ENCODE measurements at regions not wholly inside any gene's neighbourhood (a gene's known extent, or its start where the extent isn't known, plus 50 kb on each side); places are given as distances from the start of the nearest gene placed in this dataset.

DNA sequence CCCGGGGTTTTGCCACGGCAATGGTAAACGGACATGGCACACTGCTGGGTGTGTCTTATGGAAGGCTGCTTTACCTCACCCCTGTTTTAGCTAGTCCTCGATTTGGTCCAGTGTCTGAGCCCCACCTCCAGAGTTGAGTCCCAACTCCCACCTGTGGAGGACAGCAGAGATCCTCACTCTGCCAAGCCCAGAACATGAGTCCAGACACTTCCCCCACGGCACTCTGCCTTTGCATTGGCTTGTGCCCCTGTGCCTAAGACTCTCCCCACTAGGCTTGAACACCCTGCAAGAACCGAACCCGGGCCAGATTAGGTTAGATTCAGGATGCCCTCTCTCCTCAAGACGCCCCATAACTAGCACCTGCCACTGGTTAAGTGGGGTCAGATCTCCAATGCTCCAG, 59.8 kb upstream of the C14orf180 start:
- H3K27ac Mint-ChIP-seq (ENCODE audit: unreplicated experiment) = no peak overlapping the region
- peaks cover 5% of the 10 kb centered on the region for H3K27me3 Mint-ChIP-seq (ENCODE audit: unreplicated experiment)
- H3K4me1 Mint-ChIP-seq (ENCODE audit: unreplicated experiment) = no peaks in the 10 kb centered on the region
- H3K9me3 Mint-ChIP-seq (ENCODE audit: unreplicated experiment) = no peaks in the 10 kb centered on the region
- H3K36me3 Mint-ChIP-seq (ENCODE audit: low read depth, unreplicated experiment) = peaks cover 5% of the 10 kb centered on the region
- H3K4me3 Mint-ChIP-seq (ENCODE audit: unreplicated experiment) = no peak overlapping the region
- TF ChIP-seq, protein P1, sequence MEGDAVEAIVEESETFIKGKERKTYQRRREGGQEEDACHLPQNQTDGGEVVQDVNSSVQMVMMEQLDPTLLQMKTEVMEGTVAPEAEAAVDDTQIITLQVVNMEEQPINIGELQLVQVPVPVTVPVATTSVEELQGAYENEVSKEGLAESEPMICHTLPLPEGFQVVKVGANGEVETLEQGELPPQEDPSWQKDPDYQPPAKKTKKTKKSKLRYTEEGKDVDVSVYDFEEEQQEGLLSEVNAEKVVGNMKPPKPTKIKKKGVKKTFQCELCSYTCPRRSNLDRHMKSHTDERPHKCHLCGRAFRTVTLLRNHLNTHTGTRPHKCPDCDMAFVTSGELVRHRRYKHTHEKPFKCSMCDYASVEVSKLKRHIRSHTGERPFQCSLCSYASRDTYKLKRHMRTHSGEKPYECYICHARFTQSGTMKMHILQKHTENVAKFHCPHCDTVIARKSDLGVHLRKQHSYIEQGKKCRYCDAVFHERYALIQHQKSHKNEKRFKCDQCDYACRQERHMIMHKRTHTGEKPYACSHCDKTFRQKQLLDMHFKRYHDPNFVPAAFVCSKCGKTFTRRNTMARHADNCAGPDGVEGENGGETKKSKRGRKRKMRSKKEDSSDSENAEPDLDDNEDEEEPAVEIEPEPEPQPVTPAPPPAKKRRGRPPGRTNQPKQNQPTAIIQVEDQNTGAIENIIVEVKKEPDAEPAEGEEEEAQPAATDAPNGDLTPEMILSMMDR (IDR thresholded peaks at IDR 0.05; ENCODE audit: unreplicated experiment) = no peak
- no peak for DNase-seq (ENCODE audit: low spot score)

DNA sequence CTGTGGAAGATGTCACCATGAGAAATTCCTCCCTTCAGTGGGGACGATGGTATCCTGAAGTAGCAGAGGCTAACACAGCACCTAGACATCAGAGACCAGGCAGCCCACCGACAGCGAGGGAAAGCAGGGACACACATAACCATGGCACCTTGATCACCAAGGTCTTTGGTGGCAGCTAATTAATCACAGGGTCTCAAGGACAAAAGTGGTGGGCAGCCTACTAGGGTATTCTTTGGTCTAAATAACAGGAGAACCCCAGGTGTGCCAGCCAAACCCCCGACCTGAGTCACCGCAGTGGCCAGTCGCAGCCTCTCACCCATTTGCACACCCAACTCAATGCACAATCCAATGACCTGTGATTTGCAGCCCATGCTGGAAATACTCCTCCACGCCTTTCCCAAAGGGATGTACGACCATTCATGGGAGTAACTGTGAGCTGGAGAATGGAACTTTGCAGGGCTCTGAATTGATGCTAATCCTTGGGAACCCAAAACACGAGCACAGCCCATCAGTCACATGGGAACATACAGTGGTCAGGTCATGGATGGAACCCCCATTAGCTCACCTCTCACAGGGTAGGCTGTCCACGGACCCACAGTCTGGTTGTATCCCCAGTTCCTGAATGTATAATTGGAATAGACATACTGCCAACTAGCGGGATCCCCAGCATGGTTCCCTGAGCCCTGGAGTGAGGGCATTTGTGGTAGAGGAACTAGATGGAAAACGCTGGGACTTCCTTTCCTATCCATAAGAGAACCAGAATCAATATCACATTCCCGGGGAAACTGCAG, 58.7 kb upstream of the C14orf180 start:
- TF ChIP-seq, protein P1 (IDR thresholded peaks at IDR 0.05; ENCODE audit: unreplicated experiment) = no peak
- peaks cover 12% of the 10 kb centered on the region for H3K36me3 Mint-ChIP-seq (ENCODE audit: low read depth, unreplicated experiment)
- no peaks in the 10 kb centered on the region for H3K9me3 Mint-ChIP-seq (ENCODE audit: unreplicated experiment)
- H3K4me1 Mint-ChIP-seq (ENCODE audit: unreplicated experiment) = no peaks in the 10 kb centered on the region
- H3K27me3 Mint-ChIP-seq (ENCODE audit: unreplicated experiment) = peaks cover 5% of the 10 kb centered on the region
- H3K4me3 Mint-ChIP-seq (ENCODE audit: unreplicated experiment) = no peak overlapping the region
- H3K27ac Mint-ChIP-seq (ENCODE audit: unreplicated experiment) = no peak overlapping the region
- no peak for DNase-seq (ENCODE audit: low spot score)

DNA sequence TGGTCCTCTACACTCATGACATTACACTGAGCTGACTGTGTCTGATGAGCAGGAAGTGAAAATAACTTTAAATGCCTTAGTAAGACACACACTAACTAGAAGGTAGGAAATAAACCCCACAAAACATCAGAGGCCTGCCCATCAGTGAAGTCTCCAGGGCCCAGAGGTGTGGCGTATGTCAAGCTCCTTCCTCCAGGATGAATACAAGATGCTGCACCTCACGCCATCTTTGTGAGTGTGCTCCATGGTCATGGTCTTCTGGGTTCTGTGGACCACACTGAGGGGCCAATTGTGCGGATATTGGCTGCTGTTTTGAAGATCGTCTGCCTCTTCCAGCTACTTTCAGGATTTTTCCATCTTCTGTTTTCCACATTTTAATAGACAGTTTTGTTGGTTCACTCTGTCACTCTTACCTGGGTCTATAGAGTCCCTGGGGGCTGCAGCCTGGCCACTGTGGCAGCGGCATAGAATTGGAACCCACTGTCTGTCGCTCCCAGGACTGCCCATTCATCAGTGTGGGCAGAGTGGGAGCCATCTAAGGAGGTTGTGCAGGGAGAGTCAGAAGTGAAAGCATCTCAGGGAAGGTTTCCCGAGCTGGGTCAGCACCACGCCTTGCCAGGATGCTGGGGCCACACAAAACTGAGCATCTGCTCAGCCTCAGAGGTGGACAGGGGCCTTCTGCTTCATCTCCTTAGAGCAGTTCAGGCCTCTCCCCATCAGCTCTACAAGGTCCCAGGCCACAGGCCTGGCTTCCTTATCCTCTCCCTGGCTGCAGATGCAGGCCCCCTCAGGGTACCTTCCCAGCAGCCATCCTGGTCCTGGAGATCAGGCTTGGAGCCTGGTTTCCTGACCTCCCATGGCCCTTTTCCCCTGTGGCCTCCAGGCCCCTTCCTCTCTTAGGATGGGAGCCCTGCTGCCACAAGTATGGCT, 57.5 kb upstream of the C14orf180 start:
- DNase-seq (ENCODE audit: low spot score) = no peak
- H3K27ac Mint-ChIP-seq (ENCODE audit: unreplicated experiment) = no peak overlapping the region
- peaks cover 7% of the 10 kb centered on the region for H3K27me3 Mint-ChIP-seq (ENCODE audit: unreplicated experiment)
- H3K9me3 Mint-ChIP-seq (ENCODE audit: unreplicated experiment) = no peaks in the 10 kb centered on the region
- no peak overlapping the region for H3K4me3 Mint-ChIP-seq (ENCODE audit: unreplicated experiment)
- peaks cover 17% of the 10 kb centered on the region for H3K36me3 Mint-ChIP-seq (ENCODE audit: low read depth, unreplicated experiment)
- TF ChIP-seq, protein P1 (IDR thresholded peaks at IDR 0.05; ENCODE audit: unreplicated experiment) = no peak
- H3K4me1 Mint-ChIP-seq (ENCODE audit: unreplicated experiment) = no peaks in the 10 kb centered on the region

- TF ChIP-seq, protein P1 (IDR thresholded peaks at IDR 0.05; ENCODE audit: unreplicated experiment) = no peak
- peaks cover 8% of the 10 kb centered on the region for H3K9me3 Mint-ChIP-seq (ENCODE audit: unreplicated experiment)
- H3K27me3 Mint-ChIP-seq (ENCODE audit: unreplicated experiment) = peaks cover 10% of the 10 kb centered on the region
- H3K36me3 Mint-ChIP-seq (ENCODE audit: low read depth, unreplicated experiment) = peaks cover 19% of the 10 kb centered on the region
- H3K4me3 Mint-ChIP-seq (ENCODE audit: unreplicated experiment) = no peak overlapping the region
- H3K27ac Mint-ChIP-seq (ENCODE audit: unreplicated experiment) = no peak overlapping the region
- no peak for DNase-seq (ENCODE audit: low spot score)
- H3K4me1 Mint-ChIP-seq (ENCODE audit: unreplicated experiment) = no peaks in the 10 kb centered on the region
Observed at GRCh38 chr14:104522926-104523545, 56.5 kb upstream of the C14orf180 start.

All from endothelial cell (in vitro differentiated cells).